SW 1271 (cell line): ENCODE measurements at regions not wholly inside any gene's neighbourhood (a gene's known extent, or its start where the extent isn't known, plus 50 kb on each side); places are given as distances from the start of the nearest gene placed in this dataset.

Source experiments
- DNase-seq, 2 experiments: peaks; one replicate each; lab custom pipeline; 2025; lab: John Stamatoyannopoulos, UW

DNA sequence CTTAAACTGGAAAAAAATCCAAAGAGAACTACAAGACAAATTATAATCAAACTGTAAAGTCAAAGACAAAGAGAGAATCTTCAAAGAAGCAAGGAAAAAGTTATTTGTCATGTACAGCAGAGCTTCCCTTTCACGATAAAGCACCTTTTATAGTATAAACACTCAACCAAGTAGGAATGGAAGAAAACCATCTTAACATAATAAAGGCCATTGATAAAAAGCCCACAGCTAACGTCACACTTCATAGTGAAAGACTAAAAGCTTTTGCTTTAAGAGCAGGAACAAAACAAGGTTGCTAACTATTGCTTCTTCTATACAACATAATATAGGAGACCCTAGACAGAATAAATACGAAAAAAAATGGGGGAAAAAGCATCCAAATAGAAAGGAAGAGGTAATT is 595.7 kb upstream of the POU3F4 start:
- DNase-seq = no peak

DNA sequence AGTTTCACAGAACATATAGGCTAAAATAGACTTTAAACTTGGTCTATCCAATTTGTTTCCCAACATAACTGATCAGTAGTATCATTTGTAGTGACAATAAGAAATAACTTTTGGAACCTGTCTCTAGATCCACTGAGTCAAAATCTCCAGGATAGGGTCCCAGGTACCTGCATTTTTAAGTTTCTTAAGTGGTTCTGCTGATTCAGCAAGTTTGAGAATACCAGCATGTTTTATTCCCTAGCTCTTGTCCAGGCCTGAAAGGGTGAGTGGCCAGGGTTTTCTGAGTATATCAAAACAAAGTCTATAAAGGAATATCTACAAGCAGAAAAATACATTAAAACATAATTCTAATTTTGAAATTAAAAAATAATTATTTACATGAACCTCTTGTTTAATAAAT is 573.1 kb upstream of the POU3F4 start:
- no peak for DNase-seq

DNA sequence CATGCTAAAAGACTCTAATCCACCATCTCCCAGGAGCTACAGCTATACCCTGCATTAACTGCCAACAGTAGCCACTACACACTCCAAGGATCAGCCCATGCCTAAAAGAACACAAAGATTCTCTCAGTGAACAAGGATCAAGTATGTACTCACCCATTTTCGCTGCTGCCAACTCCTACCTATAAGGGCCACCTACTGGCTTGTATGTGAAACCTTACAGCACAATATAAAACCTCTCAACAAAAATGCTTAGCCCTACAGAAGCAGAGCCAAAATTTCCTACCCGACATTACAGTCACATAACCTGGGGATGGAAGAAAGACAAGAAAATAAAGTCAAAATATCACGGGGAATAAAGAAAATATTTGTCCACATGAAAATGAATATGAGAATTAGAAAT is 562.8 kb upstream of the POU3F4 start:
- no peak for DNase-seq

DNA sequence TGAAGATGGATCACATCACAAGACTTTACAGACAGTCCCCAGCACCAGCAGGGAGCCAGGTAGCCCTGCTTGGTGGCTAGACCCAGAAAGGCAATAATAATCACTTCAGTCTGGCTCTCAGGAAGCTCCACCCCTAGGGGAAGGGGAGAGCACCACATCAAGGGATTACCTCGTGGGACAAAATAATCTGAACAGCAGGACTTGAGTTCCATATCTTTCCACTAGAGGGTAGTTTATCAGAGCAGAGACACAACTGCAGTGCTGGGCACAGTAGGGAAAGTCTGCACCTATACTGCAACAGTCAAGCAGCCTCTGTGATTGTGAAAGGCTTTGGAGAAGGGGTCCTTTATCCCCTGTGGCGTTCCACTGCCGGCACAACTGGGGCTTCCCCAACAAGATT is 547.0 kb upstream of the POU3F4 start:
- peak in 1 of 2 experiments; percentile 0 for DNase-seq

DNA sequence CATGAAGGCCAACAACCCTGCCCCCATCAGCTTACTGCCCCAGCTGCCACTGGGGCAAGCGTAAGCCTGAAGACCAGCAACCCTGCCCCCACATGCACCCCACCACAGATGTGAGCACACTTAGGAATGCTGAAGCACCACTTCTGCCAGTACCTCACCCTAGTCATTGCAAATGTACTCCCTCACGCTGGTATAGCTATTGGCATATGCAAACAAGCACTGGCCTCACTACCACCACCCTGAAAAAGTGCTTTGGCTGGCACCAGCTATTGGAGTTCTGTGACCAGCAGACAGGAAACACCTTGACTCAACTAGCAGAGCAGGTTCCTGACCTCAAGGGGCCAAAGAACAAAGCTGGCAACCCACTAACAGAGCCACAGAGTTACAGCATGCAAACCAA is 534.4 kb upstream of the POU3F4 start:
- DNase-seq = no peak

DNA sequence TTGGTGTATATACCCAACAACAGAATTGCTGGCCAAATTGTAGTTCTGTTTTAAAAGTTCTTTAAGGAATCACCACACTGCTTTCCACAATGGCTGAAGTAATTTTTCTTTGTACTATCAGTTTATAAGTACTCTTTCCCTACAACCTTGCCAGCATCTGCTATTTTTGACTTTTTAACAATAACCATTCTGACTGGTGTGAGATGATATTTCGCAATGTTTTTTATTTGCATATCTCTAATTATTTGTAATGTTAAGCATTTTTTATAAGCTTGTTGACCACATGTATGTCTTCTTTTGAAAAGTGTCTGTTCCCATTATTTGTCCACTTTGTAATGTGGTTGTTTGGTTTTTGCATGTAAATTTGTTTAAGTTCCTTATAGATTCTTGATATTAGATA is 509.9 kb upstream of the POU3F4 start:
- DNase-seq = no peak

DNA sequence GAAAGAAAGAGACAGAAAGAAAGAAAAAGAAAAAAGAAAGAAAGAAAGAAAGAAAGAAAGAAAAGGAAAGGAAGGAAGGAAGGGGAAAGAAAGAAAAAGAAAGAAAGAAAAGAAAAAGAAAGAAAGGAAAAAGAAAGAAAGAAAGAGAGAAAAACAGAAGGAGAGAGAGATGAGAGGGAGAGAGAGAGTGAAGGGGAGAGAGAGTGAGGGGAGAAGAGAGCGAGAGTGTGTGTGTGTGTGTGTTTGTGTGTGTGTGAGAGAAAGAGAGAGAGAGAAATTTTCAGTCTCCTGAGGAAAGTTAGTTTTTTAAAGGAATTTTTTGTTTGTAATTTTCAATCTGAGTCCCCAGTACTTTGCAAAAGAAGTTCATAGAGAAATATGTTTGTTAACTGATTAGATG is 504.1 kb upstream of the POU3F4 start:
- DNase-seq = no peak

DNA sequence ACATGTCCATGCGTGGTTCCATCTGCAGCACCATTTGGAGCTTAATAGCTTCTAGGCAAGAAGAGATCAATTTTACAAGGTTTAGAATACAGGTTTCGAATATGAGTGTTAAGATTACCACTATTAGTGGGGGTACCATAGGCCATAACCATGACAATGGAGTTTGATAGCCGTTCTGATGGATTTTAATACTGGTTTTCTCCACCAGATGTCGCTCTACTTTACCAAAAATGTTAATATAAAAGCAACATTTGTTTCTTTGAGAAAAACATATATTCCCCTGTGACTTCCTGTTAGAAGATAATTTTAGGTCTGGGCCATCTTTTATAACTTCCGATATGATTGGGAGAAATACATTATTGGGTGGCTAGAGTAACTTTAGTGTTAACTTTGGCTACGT is 499.7 kb upstream of the POU3F4 start:
- no peak for DNase-seq

DNA sequence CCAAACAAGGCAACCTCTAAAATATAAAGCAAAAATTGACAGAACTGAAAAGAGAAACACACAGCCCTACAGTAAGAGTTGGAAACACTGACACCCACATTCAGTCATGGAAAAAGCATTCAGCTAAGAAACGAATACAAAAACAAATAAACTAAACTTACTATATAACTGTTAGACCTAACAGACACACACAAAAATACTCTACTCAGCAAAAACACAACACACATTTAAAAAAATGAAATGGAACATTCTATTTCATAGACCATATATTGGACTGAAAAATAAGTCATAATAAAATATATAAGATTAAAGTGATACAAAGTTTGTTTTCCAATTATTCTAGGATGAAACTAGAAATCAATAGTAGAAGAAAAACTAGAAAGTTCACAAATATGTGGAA is 488.8 kb upstream of the POU3F4 start:
- DNase-seq = no peak

DNA sequence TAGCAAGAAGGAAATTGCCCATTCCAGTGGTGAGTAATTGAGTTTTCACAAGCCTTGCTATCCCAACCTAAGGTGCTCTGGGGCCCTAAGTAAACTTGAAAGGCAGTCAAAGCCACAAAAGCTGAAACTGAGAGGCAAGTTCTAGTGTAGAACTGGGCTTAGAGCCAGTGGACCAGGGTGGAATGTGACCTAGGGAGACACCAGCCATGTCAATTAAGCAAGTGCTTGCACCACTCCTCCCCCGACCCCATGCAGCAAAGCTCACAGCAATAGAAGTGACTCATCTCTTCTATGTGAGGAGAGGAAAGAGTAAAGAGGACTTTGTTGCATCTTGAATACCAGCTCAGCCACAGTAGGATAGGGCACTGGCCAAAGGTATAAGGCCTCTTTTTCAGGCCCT is 486.1 kb upstream of the POU3F4 start:
- no peak for DNase-seq
